IMR-90 (cell line): ENCODE measurements at regions not wholly inside any gene's neighbourhood (a gene's known extent, or its start where the extent isn't known, plus 50 kb on each side); places are given as distances from the start of the nearest gene placed in this dataset.

ENCODE experiments used
- ATAC-seq: fragments of 200-7000 bp; cut with Tn5 transposase; 2 replicates; pipeline ENCODE4 v1.9.1; 2020; ENCODE audit warnings: low read depth, mild to moderate bottlenecking, moderate library complexity
- BruUV-seq: library from RNA; stranded (reverse); fragments of 400-500 nt; replicated peaks from 2 replicates; lab custom pipeline; 2021; lab: Mats Ljungman, UMichigan
- CTCF ChIA-PET: fragments of 300-600 bp; formaldehyde crosslinking; extraction: SDS; loops from one replicate; lab custom pipeline; 2021; ENCODE audit warnings: antibody characterized with exemption; lab: Yijun Ruan, JAX
- POLR2A ChIA-PET: fragments of 300-600 bp; sonication (Branson Sonifier 250); formaldehyde crosslinking; loops from one replicate; lab custom pipeline; 2022; ENCODE audit warnings: antibody characterized with exemption; ENCODE audit not compliant: unreplicated experiment; lab: Charles Lee
- DNase-seq: peaks from one replicate; pipeline ENCODE4 v3.0.0; 2013
- H2AFZ ChIP-seq: replicated peaks from 2 replicates; pipeline ENCODE3; 2013; ENCODE audit warnings: low read length, mild to moderate bottlenecking; ENCODE audit not compliant: poor library complexity
- H2AK5ac ChIP-seq: 2 replicates; pipeline ENCODE4 v1.6.1; 2013; ENCODE audit warnings: low read depth, low read length, inconsistent platforms
- H2AK9ac ChIP-seq: replicated peaks from 2 replicates; pipeline ENCODE3; 2013; ENCODE audit warnings: mild to moderate bottlenecking, low read depth, low read length, moderate library complexity; ENCODE audit not compliant: poor library complexity
- H2BK120ac ChIP-seq: 2 replicates; pipeline ENCODE4 v1.6.1; 2013; ENCODE audit warnings: low read depth, low read length, inconsistent platforms
- H2BK15ac ChIP-seq: 3 replicates; pipeline ENCODE4 v1.6.1; 2013; ENCODE audit warnings: low read depth, low read length, inconsistent platforms
- H2BK20ac ChIP-seq: 2 replicates; pipeline ENCODE4 v1.6.1; 2013; ENCODE audit warnings: low read depth, mild to moderate bottlenecking, inconsistent platforms, low read length, moderate library complexity
- H2BK5ac ChIP-seq: 2 replicates; pipeline ENCODE4 v1.6.1; 2013; ENCODE audit warnings: mild to moderate bottlenecking, low read depth, low read length, inconsistent platforms; ENCODE audit not compliant: poor library complexity, severe bottlenecking
- H3K14ac ChIP-seq: replicated peaks from 2 replicates; pipeline ENCODE4 v1.6.1; 2013; ENCODE audit warnings: low read depth, low read length, inconsistent platforms
- H3K18ac ChIP-seq: 2 replicates; pipeline ENCODE4 v1.6.1; 2013; ENCODE audit warnings: low read depth, low read length, control low read depth
- H3K23ac ChIP-seq: 2 replicates; pipeline ENCODE4 v1.6.1; 2013; ENCODE audit warnings: low read depth, low read length, inconsistent platforms
- H3K27ac ChIP-seq: 2 replicates; pipeline ENCODE4 v1.5.1; 2013; ENCODE audit warnings: mild to moderate bottlenecking, control low read depth, low read length; ENCODE audit not compliant: insufficient read depth
- H3K27me3 ChIP-seq: 2 replicates; pipeline ENCODE4 v1.6.1; 2013; ENCODE audit warnings: low read length; ENCODE audit not compliant: control insufficient read depth, insufficient read depth
- H3K36me3 ChIP-seq: 2 replicates; pipeline ENCODE4 v1.6.1; 2013; ENCODE audit warnings: low read length, mixed read lengths; ENCODE audit not compliant: control insufficient read depth, insufficient read depth
- H3K4ac ChIP-seq: 2 replicates; pipeline ENCODE4 v1.6.1; 2013; ENCODE audit warnings: low read depth, low read length, inconsistent platforms
- H3K4me1 ChIP-seq: 2 replicates; pipeline ENCODE4 v1.6.1; 2013; ENCODE audit warnings: low read length, mixed read lengths; ENCODE audit not compliant: control insufficient read depth, insufficient read depth
- H3K4me2 ChIP-seq: 2 replicates; pipeline ENCODE4 v1.6.1; 2013; ENCODE audit warnings: low read depth, mild to moderate bottlenecking, control low read depth, low read length, moderate library complexity
- H3K4me3 ChIP-seq: 2 replicates; pipeline ENCODE4 v1.5.1; 2013; ENCODE audit warnings: low read depth, mild to moderate bottlenecking, control low read depth, low read length, moderate library complexity; ENCODE audit not compliant: insufficient read depth
- H3K56ac ChIP-seq: 2 replicates; pipeline ENCODE4 v1.6.1; 2013; ENCODE audit warnings: low read length, inconsistent platforms; ENCODE audit not compliant: insufficient read depth; ENCODE audit errors: extremely low read depth
- H3K79me1 ChIP-seq, 2 experiments: 2 replicates each; pipeline ENCODE4 v1.6.1; 2013; ENCODE audit warnings: low read length in 2 of 2, inconsistent platforms in 1 of 2, low read depth in 1 of 2
- H3K9ac ChIP-seq: 2 replicates; pipeline ENCODE4 v1.6.1; 2013; ENCODE audit warnings: low read depth, low read length, control low read depth
- H3K9me1 ChIP-seq: 2 replicates; pipeline ENCODE4 v1.6.1; 2013; ENCODE audit warnings: low read length, inconsistent platforms; ENCODE audit not compliant: insufficient read depth
- H3K9me3 ChIP-seq: 2 replicates; pipeline ENCODE4 v1.6.1; 2013; ENCODE audit warnings: low read length; ENCODE audit not compliant: control insufficient read depth, insufficient read depth
- H4K20me1 ChIP-seq: 2 replicates; pipeline ENCODE4 v1.6.1; 2013; ENCODE audit warnings: low read length, inconsistent platforms; ENCODE audit not compliant: insufficient read depth
- H4K5ac ChIP-seq: 2 replicates; pipeline ENCODE4 v1.6.1; 2013; ENCODE audit warnings: mild to moderate bottlenecking, low read depth, low read length, control low read depth
- H4K8ac ChIP-seq, 2 experiments: 2 replicates each; pipeline ENCODE4 v1.6.1; 2013; ENCODE audit warnings: low read depth in 2 of 2, low read length in 2 of 2, control low read depth in 1 of 2, inconsistent platforms in 1 of 2
- H4K91ac ChIP-seq: 2 replicates; pipeline ENCODE4 v1.6.1; 2013; ENCODE audit warnings: low read depth, low read length, inconsistent platforms; ENCODE audit not compliant: insufficient read depth
- BHLHE40 ChIP-seq: fragments of 150-350 bp; IDR thresholded peaks from 2 replicates; pipeline ENCODE4 v1.6.1; 2016; ENCODE audit warnings: mild to moderate bottlenecking, low read depth, low read length
- CEBPB ChIP-seq: IDR thresholded peaks from 2 replicates; pipeline ENCODE4 v1.6.1; 2012; ENCODE audit warnings: low read depth, low read length, improper control_type of control experiment
- CTCF ChIP-seq: conservative IDR thresholded peaks from 2 replicates; pipeline ENCODE4 v1.5.1; 2012; ENCODE audit warnings: mild to moderate bottlenecking, low read depth, low read length, improper control_type of control experiment
- MXI1 ChIP-seq: IDR thresholded peaks from 2 replicates; pipeline ENCODE4 v1.6.1; 2012; ENCODE audit warnings: low read depth, mild to moderate bottlenecking, low read length, moderate library complexity, borderline replicate concordance
- NFE2L2 ChIP-seq: fragments of 150-350 bp; IDR thresholded peaks from 2 replicates; pipeline ENCODE4 v1.6.1; 2016; ENCODE audit warnings: low read depth, mild to moderate bottlenecking, low read length
- POLR2A ChIP-seq: IDR thresholded peaks from 2 replicates; pipeline ENCODE4 v1.6.1; 2012; ENCODE audit warnings: mild to moderate bottlenecking, low read depth, low read length
- RAD21 ChIP-seq: IDR thresholded peaks from 2 replicates; pipeline ENCODE4 v1.6.1; 2012; ENCODE audit warnings: low read length, improper control_type of control experiment
- RCOR1 ChIP-seq: IDR thresholded peaks from 2 replicates; pipeline ENCODE4 v1.6.1; 2012; ENCODE audit warnings: mild to moderate bottlenecking, low read length, improper control_type of control experiment; ENCODE audit not compliant: insufficient replicate concordance
- SMC3 ChIP-seq: fragments of 150-350 bp; IDR thresholded peaks from 2 replicates; pipeline ENCODE4 v1.6.1; 2016; ENCODE audit warnings: low read depth, mild to moderate bottlenecking, antibody characterized with exemption, low read length, moderate library complexity
- WGBS, 2 experiments: methylation state at CpG; one replicate each; pipeline versions ENCODE4 v1.1.5 to v1.1.7; 2013; ENCODE audit warnings: missing lambda C conversion rate in 2 of 2; ENCODE audit not compliant: insufficient read length in 1 of 2; ENCODE audit errors: extremely low coverage in 2 of 2; 5-methylcytosine and 5-hydroxymethylcytosine counted together
- dilution Hi-C: fragments of 300-500 bp; cut with HindIII; formaldehyde crosslinking; loops from one replicate; pipeline ENCODE4 v1.14.3; 2018; ENCODE audit warnings: low sequenced_read_pairs; ENCODE audit not compliant: unreplicated experiment
- in situ Hi-C: fragments of 300-500 bp; cut with MboI; formaldehyde crosslinking; loops from 3 replicates; pipeline ENCODE4 v1.14.3; 2019; ENCODE audit warnings: low sequenced_read_pairs, inconsistent platforms, mixed read lengths
- intact Hi-C: fragments of 100-400 bp; cut with micrococcal nuclease; formaldehyde crosslinking; loops from 2 replicates; pipeline ENCODE4 v1.10.0; 2022

GRCh38 chr20:21026951-21027350 lies 79.2 kb downstream of the LINC00237 start:
- H2BK120ac ChIP-seq, result no peak overlapping the region
- no peak overlapping the region for H2BK15ac ChIP-seq
- no peak overlapping the region for H2AK9ac ChIP-seq
- H3K27me3 ChIP-seq, result no peaks in the 10 kb centered on the region
- no peak overlapping the region for H3K4me2 ChIP-seq
- ATAC-seq (no peak), DNase-seq (no peak)
- no peak overlapping the region for H3K56ac ChIP-seq
- no TSS peak for BruUV-seq
- dilution Hi-C loops, result no loop called here
- no peak overlapping the region for H3K14ac ChIP-seq
- H4K20me1 ChIP-seq, result no peaks in the 10 kb centered on the region
- H4K5ac ChIP-seq, result no peak overlapping the region
- H2BK20ac ChIP-seq, result no peak overlapping the region
- POLR2A ChIA-PET, result no interaction called here
- WGBS, 2 experiments, result 60% methylated on average over 1 of the region's 6 CpGs; no CpG with 5 or more reads in 1 of the 2 experiments
- H3K18ac ChIP-seq, result no peak overlapping the region
- H3K79me1 ChIP-seq, result no peaks in the 10 kb centered on the region
- H3K9me3 ChIP-seq, result no peaks in the 10 kb centered on the region
- in situ Hi-C loops, result no loop called here
- CTCF ChIA-PET, result no interaction called here
- TF ChIP-seq SMC3 (no peak), RAD21 (no peak), CTCF (no peak), POLR2A (no peak), CEBPB (no peak), MXI1 (no peak), NFE2L2 (no peak), RCOR1 (no peak), BHLHE40 (no peak)
- no peak overlapping the region for H2BK5ac ChIP-seq
- no peaks in the 10 kb centered on the region for H3K36me3 ChIP-seq
- H2AFZ ChIP-seq, result no peak overlapping the region
- no peak overlapping the region for H3K4me3 ChIP-seq
- H4K91ac ChIP-seq, result no peak overlapping the region
- H3K27ac ChIP-seq, result no peak overlapping the region
- intact Hi-C loops, result no loop called here
- H4K8ac ChIP-seq, result no peak overlapping the region
- H3K9ac ChIP-seq, result no peak overlapping the region
- no peak overlapping the region for H3K4ac ChIP-seq
- no peaks in the 10 kb centered on the region for H3K9me1 ChIP-seq
- no peaks in the 10 kb centered on the region for H3K4me1 ChIP-seq
- H2AK5ac ChIP-seq, result no peak overlapping the region
- H3K23ac ChIP-seq, result no peak overlapping the region
